ENCODE measurements at regions not wholly inside any gene's neighbourhood (a gene's known extent, or its start where the extent isn't known, plus 50 kb on each side); places are given as distances from the start of the nearest gene placed in this dataset. TPM values are rescaled to one million over a fixed set of nuclear protein-coding genes. Genes with fewer than 3 reads are reported as not detected.

GRCh38 chr14:60563113-60563512 is 54.2 kb downstream of the SIX6 start:
- Histone ChIP-seq H3K4me3 (ENCODE audit: low read depth, low read length) (no peak overlapping the region), H3K36me3 (ENCODE audit: insufficient read depth) (no peaks in the 10 kb centered on the region), H3K4me1 (ENCODE audit: insufficient read depth) (no peaks in the 10 kb centered on the region), H3K27ac (ENCODE audit: low read depth) (no peak overlapping the region)
- 14% methylated on average over 2 of the region's 2 CpGs for WGBS
- peak; percentile 45 for DNase-seq (ENCODE audit: extremely low spot score)

- H3K36me3 ChIP-seq (ENCODE audit: insufficient read depth) = no peaks in the 10 kb centered on the region
- no peaks in the 10 kb centered on the region for H3K4me1 ChIP-seq (ENCODE audit: insufficient read depth)
- WGBS = 72% methylated on average over 6 of the region's 6 CpGs
- H3K4me3 ChIP-seq (ENCODE audit: low read depth, low read length) = no peak overlapping the region
- DNase-seq (ENCODE audit: extremely low spot score) = no peak
- H3K27ac ChIP-seq (ENCODE audit: low read depth) = no peak overlapping the region
Measured at GRCh38 chr14:60565211-60565610, 56.3 kb downstream of the SIX6 start.

- no peaks in the 10 kb centered on the region for H3K36me3 ChIP-seq (ENCODE audit: insufficient read depth)
- no peak overlapping the region for H3K27ac ChIP-seq (ENCODE audit: low read depth)
- DNase-seq (ENCODE audit: extremely low spot score) = no peak
- no peak overlapping the region for H3K4me3 ChIP-seq (ENCODE audit: low read depth, low read length)
- no peaks in the 10 kb centered on the region for H3K4me1 ChIP-seq (ENCODE audit: insufficient read depth)
- 87% methylated on average over 5 of the region's 5 CpGs for WGBS
Measured at GRCh38 chr14:60566101-60566500, 57.2 kb downstream of the SIX6 start.

- Histone ChIP-seq H3K36me3 (ENCODE audit: insufficient read depth) (no peaks in the 10 kb centered on the region), H3K4me3 (ENCODE audit: low read depth, low read length) (no peak overlapping the region), H3K27ac (ENCODE audit: low read depth) (no peak overlapping the region), H3K4me1 (ENCODE audit: insufficient read depth) (no peaks in the 10 kb centered on the region)
- DNase-seq (ENCODE audit: extremely low spot score) = no peak
- 80% methylated on average over 4 of the region's 4 CpGs for WGBS
Measured at GRCh38 chr14:60573943-60574495, 65.1 kb downstream of the SIX6 start.

- no peaks in the 10 kb centered on the region for H3K4me1 ChIP-seq (ENCODE audit: insufficient read depth)
- no peak for DNase-seq (ENCODE audit: extremely low spot score)
- WGBS = 85% methylated on average over 2 of the region's 2 CpGs
- no peak overlapping the region for H3K27ac ChIP-seq (ENCODE audit: low read depth)
- no peak overlapping the region for H3K4me3 ChIP-seq (ENCODE audit: low read depth, low read length)
- no peaks in the 10 kb centered on the region for H3K36me3 ChIP-seq (ENCODE audit: insufficient read depth)
Measured at GRCh38 chr14:60575008-60575407, 66.1 kb downstream of the SIX6 start.

GRCh38 chr14:60585676-60586075 is 63.6 kb downstream of the SIX1 start:
- WGBS = 93% methylated on average over 3 of the region's 3 CpGs
- no peak overlapping the region for H3K4me3 ChIP-seq (ENCODE audit: low read depth, low read length)

GRCh38 chr14:60589442-60589841 is 59.8 kb downstream of the SIX1 start:
- DNase-seq (ENCODE audit: extremely low spot score) = no peak

More at GRCh38 chr14:60585676-60586075, 63.6 kb downstream of the SIX1 start:
- no peak for DNase-seq (ENCODE audit: extremely low spot score)
- Histone ChIP-seq H3K27ac (ENCODE audit: low read depth) (no peak overlapping the region), H3K4me1 (ENCODE audit: insufficient read depth) (no peaks in the 10 kb centered on the region), H3K36me3 (ENCODE audit: insufficient read depth) (no peaks in the 10 kb centered on the region)

GRCh38 chr14:60590991-60591414 is 58.3 kb downstream of the SIX1 start:
- Histone ChIP-seq H3K4me3 (ENCODE audit: low read depth, low read length) (no peak overlapping the region), H3K27ac (ENCODE audit: low read depth) (no peak overlapping the region), H3K4me1 (ENCODE audit: insufficient read depth) (no peaks in the 10 kb centered on the region), H3K36me3 (ENCODE audit: insufficient read depth) (no peaks in the 10 kb centered on the region)
- 23% methylated on average over 1 of the region's 1 CpG for WGBS
- DNase-seq (ENCODE audit: extremely low spot score) = no peak

More at GRCh38 chr14:60589442-60589841, 59.8 kb downstream of the SIX1 start:
- no peak overlapping the region for H3K4me3 ChIP-seq (ENCODE audit: low read depth, low read length)
- no peaks in the 10 kb centered on the region for H3K4me1 ChIP-seq (ENCODE audit: insufficient read depth)
- H3K27ac ChIP-seq (ENCODE audit: low read depth) = no peak overlapping the region
- H3K36me3 ChIP-seq (ENCODE audit: insufficient read depth) = no peaks in the 10 kb centered on the region
- 99% methylated on average over 1 of the region's 1 CpG for WGBS

Small RNAs in the stretch of these regions (small RNA-seq; reads per million reads assigned to genes)
- gene AL049874.2 = not detected
